Heart left ventricle (tissue), 16 donors: ENCODE measurements at regions not wholly inside any gene's neighbourhood (a gene's known extent, or its start where the extent isn't known, plus 50 kb on each side); places are given as distances from the start of the nearest gene placed in this dataset.

ENCODE experiments used
- ATAC-seq, 4 donors: fragments of 200-7000 bp; cut with Tn5 transposase; one replicate each; pipeline ENCODE4 v1.9.1; 2020 to 2022; ENCODE audit warnings: moderate library complexity in 4 of 4, mild to moderate bottlenecking in 3 of 4, moderate number of reproducible peaks in 1 of 4
- DNase-seq, 5 donors: peaks; one replicate each; pipeline ENCODE4 v3.0.0-alpha.2; 2020
- H3K27ac ChIP-seq, 12 donors: fragments of 200-600 bp; sonication (generic) in 4 of 12; one replicate each; pipeline versions ENCODE4 v1.5.0 to v1.8.0; 2016 to 2022; ENCODE audit warnings: mild to moderate bottlenecking in 2 of 12
- H3K27me3 ChIP-seq, 9 donors: fragments of 200-600 bp; sonication (generic) in 2 of 9; one replicate each; pipeline versions ENCODE4 v1.5.1 to v1.8.0; 2016 to 2022; ENCODE audit warnings: mild to moderate bottlenecking in 3 of 9
- H3K36me3 ChIP-seq, 9 donors: fragments of 200-600 bp; sonication (generic) in 2 of 9; one replicate each; pipeline versions ENCODE4 v1.5.0 to v1.8.0; 2018 to 2022; ENCODE audit warnings: mild to moderate bottlenecking in 2 of 9
- H3K4me1 ChIP-seq, 12 donors: fragments of 200-600 bp; sonication (generic) in 4 of 12; one replicate each; pipeline versions ENCODE4 v1.5.0 to v1.8.0; 2016 to 2022; ENCODE audit warnings: mild to moderate bottlenecking in 3 of 12
- H3K4me3 ChIP-seq, 12 donors: fragments of 200-600 bp; sonication (generic) in 4 of 12; one replicate each; pipeline versions ENCODE4 v1.5.0 to v1.8.0; 2017 to 2022; ENCODE audit warnings: mild to moderate bottlenecking in 9 of 12, moderate library complexity in 4 of 12
- H3K9me3 ChIP-seq, 12 donors: fragments of 200-600 bp; sonication (generic) in 4 of 12; one replicate each; pipeline versions ENCODE4 v1.5.0 to v1.8.0; 2016 to 2022; ENCODE audit warnings: mild to moderate bottlenecking in 1 of 12
- POLR2A ChIP-seq, 2 donors: fragments of 450-650 bp; IDR thresholded peaks; one replicate each; pipeline ENCODE4 v1.6.1; 2017; ENCODE audit warnings: antibody characterized with exemption in 2 of 2, mild to moderate bottlenecking in 2 of 2, moderate library complexity in 2 of 2
- WGBS, 4 donors: extraction: QIAGEN DNeasy Blood & Tissue Kit in 2 of 4; methylation state at CpG; one replicate each; pipeline versions ENCODE4 v1.1.5 to v1.1.7; 2013 to 2018; 5-methylcytosine and 5-hydroxymethylcytosine counted together
- intact Hi-C, 10 donors: fragments of 100-400 bp; cut with DNase I; formaldehyde crosslinking; loops; one replicate each; pipeline versions ENCODE4 v1.11.1 to v1.14.2; 2022
- TF ChIP-seq, protein P1 (sequence below), 12 donors: fragments of 200-600 bp; sonication (generic) in 4 of 12; IDR thresholded peaks; one replicate each; pipeline versions ENCODE4 v1.5.0 to v1.8.0; 2018 to 2022; ENCODE audit warnings: antibody characterized with exemption in 12 of 12, mild to moderate bottlenecking in 5 of 12
- donor health status: ischemic (EF 13 %, LVEDD 7.1; RV severe dilation, severe dysfunction).
- donor health status: healthy with polysubstance abuse.
- donor health status: DM: no; HTN: yes; CAD: no.
- donor health status: DM: no; HTN: no; CAD: no.
- donor health status: ischemic (EF 25% LVEDD 6.9; RV normal size, moderate dysfunction).
- donor health status: ischemic (EF 25% LVEDD 5.7; RV mildly dilated, moderate dysfunction).
- donor health status: healthy.
- donor health status: DM: yes; HTN: yes; CAD: no.
- donor health status: ischemic (EF 35%, LVEDD 5.7; RV mildly dilated, moderate dysfunction).
- donor health status: nonischemic (EF 11% LVEDD 7.7; RV severe dilation, severe dysfunction).
- donor health status: DM: yes; HTN: yes; CAD: no.
- donor health status: PGD.
- donor health status: ischemic (EF 29% LVEDD 5.4; RV normal size, mild dysfunction).
- donor health status: nonischemic (EF 23%, LVEDD 6.1; RV moderate dilation, normal function).

GRCh38 chr6:148183776-148184175 lies 158.9 kb upstream of the SASH1 start:
- no peaks in the 10 kb centered on the region for H3K9me3 ChIP-seq
- no peaks in the 10 kb centered on the region for H3K36me3 ChIP-seq
- H3K4me1 ChIP-seq: no peaks in the 10 kb centered on the region
- intact Hi-C loops: loop anchor here in 2 of 10 donors (5.0 kb wide), 2 partner anchors 69 to 279 kb away; no protein-coding TSS in a partner anchor
- no peaks in the 10 kb centered on the region for H3K27me3 ChIP-seq
- WGBS, 4 donors: 84 to 87% (median 85%) methylated on average over 2 of the region's 2 CpGs
- DNase-seq (no peak), ATAC-seq (no peak)
- TF ChIP-seq POLR2A (IDR thresholded peaks at IDR 0.05): no peak
- TF ChIP-seq, protein P1, sequence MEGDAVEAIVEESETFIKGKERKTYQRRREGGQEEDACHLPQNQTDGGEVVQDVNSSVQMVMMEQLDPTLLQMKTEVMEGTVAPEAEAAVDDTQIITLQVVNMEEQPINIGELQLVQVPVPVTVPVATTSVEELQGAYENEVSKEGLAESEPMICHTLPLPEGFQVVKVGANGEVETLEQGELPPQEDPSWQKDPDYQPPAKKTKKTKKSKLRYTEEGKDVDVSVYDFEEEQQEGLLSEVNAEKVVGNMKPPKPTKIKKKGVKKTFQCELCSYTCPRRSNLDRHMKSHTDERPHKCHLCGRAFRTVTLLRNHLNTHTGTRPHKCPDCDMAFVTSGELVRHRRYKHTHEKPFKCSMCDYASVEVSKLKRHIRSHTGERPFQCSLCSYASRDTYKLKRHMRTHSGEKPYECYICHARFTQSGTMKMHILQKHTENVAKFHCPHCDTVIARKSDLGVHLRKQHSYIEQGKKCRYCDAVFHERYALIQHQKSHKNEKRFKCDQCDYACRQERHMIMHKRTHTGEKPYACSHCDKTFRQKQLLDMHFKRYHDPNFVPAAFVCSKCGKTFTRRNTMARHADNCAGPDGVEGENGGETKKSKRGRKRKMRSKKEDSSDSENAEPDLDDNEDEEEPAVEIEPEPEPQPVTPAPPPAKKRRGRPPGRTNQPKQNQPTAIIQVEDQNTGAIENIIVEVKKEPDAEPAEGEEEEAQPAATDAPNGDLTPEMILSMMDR (IDR thresholded peaks at IDR 0.05): no peak
- no peak overlapping the region for H3K27ac ChIP-seq
- no peak overlapping the region for H3K4me3 ChIP-seq

- ATAC-seq (no peak), DNase-seq (no peak)
- TF ChIP-seq POLR2A (IDR thresholded peaks at IDR 0.05): no peak
- TF ChIP-seq, protein P1 (IDR thresholded peaks at IDR 0.05): no peak
- Histone ChIP-seq H3K27ac (no peak overlapping the region), H3K4me1 (peaks cover 0 to 6% (median under 1%) of the 10 kb centered on the region in 12 donors), H3K4me3 (no peak overlapping the region), H3K9me3 (no peaks in the 10 kb centered on the region), H3K27me3 (no peaks in the 10 kb centered on the region), H3K36me3 (no peaks in the 10 kb centered on the region)
- WGBS, 4 donors: 90 to 94% (median 91%) methylated on average over 5 of the region's 5 CpGs
- intact Hi-C loops: no loop called here
Measured at GRCh38 chr6:148186916-148187315, 155.7 kb upstream of the SASH1 start.

DNA sequence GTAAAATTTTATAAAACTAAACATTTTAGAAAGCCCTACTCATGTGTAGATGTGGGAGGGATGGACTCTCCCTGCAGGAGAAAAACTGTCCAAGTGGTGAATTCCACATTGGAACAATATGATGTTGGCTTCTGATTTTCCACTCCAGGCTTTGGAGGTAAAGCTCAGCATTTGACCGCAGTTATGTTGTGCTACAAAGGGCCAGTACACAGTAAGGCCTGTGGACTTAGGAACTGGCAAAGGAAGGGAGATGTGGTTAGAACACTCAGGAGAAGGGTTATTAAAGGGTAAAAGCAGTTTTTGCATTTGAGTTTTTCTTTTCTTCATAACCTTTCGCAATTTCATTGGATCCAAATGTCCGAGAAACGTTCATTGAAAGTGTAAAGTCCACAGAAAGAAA lies 150.3 kb upstream of the SASH1 start:
- intact Hi-C loops: no loop called here
- WGBS, 4 donors: 94 to 98% (median 96%) methylated on average over 4 of the region's 4 CpGs

GRCh38 chr6:148193063-148193680 lies 149.5 kb upstream of the SASH1 start:
- no peak overlapping the region for H3K27ac ChIP-seq
- no peak overlapping the region for H3K4me3 ChIP-seq
- H3K36me3 ChIP-seq: no peaks in the 10 kb centered on the region
- 78 to 89% (median 79%) methylated on average over 5 of the region's 5 CpGs for WGBS, 4 donors
- TF ChIP-seq, protein P1 (IDR thresholded peaks at IDR 0.05): no peak
- no peak for TF ChIP-seq POLR2A (IDR thresholded peaks at IDR 0.05)
- no peak for ATAC-seq
- no peaks in the 10 kb centered on the region for H3K9me3 ChIP-seq
- intact Hi-C loops: no loop called here
- H3K27me3 ChIP-seq: no peaks in the 10 kb centered on the region
- no peak for DNase-seq
- peaks cover 0 to 10% (median 1%) of the 10 kb centered on the region in 12 donors for H3K4me1 ChIP-seq

More for the DNA sequence above, 150.3 kb upstream of the SASH1 start:
- Histone ChIP-seq H3K4me1 (peaks cover 0 to 10% (median 1%) of the 10 kb centered on the region in 12 donors), H3K9me3 (no peaks in the 10 kb centered on the region), H3K4me3 (no peak overlapping the region), H3K27ac (peak overlapping the region in 1 of 12 donors; percentile 7), H3K36me3 (no peaks in the 10 kb centered on the region), H3K27me3 (no peaks in the 10 kb centered on the region)
- DNase-seq (no peak), ATAC-seq (peak; percentile 70 to 82 (median 74))
- TF ChIP-seq, protein P1 (IDR thresholded peaks at IDR 0.05): no peak
- TF ChIP-seq POLR2A (IDR thresholded peaks at IDR 0.05): no peak
